Stimulated activated CD8-positive, alpha-beta memory T cell treated with anti-CD3 and anti-CD28 coated beads, Interleukin-4, amount 100 ng/mL, for 48 hours (primary cell): ENCODE measurements at regions not wholly inside any gene's neighbourhood (a gene's known extent, or its start where the extent isn't known, plus 50 kb on each side); places are given as distances from the start of the nearest gene placed in this dataset.
A peak's percentile ranks its signal among the peaks of the same experiment; 100 is the strongest.

Source experiments
- DNase-seq: peaks from one replicate; pipeline ENCODE4 v3.0.0-alpha.2; 2020

GRCh38 chr1:10914056-10914455 lies 98.4 kb upstream of the TARDBP start:
- no peak for DNase-seq

- DNase-seq, result no peak
Observed at GRCh38 chr1:10915594-10915993, 96.9 kb upstream of the TARDBP start.

GRCh38 chr1:10916311-10916710 lies 96.1 kb upstream of the TARDBP start:
- no peak for DNase-seq

GRCh38 chr1:10916991-10917390 lies 95.5 kb upstream of the TARDBP start:
- DNase-seq, result no peak

GRCh38 chr1:10917513-10918454 lies 94.7 kb upstream of the TARDBP start:
- DNase-seq, result no peak

DNA sequence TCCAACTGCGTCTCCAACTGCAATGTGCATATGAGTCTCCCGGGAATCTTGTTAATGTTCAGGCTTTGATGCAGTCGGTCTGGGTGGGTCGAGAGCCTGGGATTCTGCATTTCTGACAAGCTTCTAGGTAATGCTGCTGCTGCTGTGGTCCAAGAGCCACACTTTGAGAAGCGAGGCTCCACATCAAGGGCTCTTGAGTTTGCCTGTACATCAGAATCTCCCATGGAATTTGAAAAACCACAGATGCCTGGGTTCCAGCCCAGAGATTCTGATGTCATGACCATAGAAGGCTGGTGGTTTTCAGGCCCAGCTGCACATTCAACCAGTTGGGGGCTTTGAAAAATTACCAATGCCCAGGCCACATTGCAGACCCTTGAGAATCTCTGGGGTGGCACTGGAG lies 93.9 kb upstream of the TARDBP start:
- DNase-seq, result no peak

DNA sequence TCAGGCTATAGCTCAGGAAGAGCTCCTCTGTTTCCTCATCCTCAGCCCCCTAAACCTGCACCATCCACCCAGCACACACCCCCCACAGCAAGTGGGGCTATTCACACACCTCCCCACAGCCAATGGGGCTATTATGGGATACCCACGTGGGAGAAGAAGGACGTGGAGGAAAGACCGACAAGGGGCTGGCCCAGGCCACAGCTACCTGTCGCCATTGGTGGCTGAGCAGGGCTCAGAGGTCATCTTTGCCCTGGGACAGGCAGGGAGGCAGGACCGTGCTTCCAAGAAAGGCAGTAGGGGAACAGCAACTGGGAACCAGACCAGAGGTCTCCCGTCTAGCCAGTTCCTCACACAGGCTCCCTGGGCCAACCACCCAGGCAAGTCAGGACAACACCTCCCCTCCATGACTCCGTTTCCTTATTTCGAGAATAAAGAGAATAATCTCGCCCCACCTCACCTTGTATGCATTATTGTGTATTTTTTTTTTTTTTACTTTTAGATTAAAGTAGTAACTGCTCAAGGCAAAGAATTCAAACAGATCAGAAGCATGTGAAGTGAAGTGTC lies 92.3 kb upstream of the TARDBP start:
- DNase-seq, result no peak

DNA sequence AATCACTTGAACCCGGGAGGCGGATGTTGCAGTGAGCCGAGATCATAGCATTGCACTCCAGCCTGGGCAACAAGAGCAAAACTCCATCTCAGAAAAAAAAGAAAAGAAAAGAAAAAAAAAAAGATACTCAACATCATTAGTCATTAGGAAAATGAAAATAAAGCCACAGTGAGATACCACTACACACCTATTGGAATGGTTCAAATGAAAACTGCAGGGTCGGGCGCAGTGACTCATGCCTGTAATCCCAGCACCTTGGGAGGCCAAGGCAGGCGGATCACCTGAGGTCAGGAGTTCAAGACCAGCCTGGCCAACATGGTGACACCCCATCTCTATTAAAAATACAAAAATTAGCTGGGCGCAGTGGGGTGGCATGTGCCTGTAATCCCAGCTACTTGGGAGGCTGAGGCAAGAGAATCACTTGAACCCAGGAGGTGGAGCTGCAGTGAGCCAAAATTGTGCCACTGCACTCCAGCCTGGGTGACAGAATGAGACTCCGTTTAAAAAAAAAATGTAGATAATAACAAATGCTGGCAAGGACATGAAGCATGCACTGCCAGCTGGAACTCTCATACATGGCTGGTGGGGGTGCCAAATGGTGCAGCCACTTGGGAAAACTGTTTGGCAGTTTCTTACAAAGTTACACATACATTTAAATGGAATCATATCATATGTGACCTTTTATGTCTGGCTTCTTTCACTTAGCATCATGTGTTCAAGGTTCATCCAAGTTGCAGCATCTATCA lies 90.0 kb upstream of the TARDBP start:
- peak; percentile 62 for DNase-seq

DNA sequence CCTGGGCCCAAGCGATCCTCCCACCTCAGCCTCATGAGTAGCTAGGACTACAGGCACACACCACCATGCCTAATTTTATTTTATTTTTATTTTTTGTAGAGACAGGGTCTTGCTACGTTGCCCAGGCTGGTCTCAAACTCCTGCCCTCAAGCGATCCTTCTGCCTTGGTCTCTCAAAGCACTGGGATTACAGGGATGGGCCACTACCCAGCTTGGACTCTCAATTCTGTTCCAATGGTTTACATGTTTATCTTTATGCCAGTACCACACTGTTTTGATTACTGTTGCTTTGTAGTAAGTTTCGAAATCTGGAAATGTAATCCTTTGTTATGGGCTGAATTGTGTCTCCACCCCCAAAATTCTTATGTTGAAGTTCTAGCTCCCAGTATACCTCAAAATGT lies 88.4 kb upstream of the TARDBP start:
- no peak for DNase-seq

- DNase-seq, result no peak
Observed at GRCh38 chr1:10928654-10929053, 83.8 kb upstream of the TARDBP start.

DNA sequence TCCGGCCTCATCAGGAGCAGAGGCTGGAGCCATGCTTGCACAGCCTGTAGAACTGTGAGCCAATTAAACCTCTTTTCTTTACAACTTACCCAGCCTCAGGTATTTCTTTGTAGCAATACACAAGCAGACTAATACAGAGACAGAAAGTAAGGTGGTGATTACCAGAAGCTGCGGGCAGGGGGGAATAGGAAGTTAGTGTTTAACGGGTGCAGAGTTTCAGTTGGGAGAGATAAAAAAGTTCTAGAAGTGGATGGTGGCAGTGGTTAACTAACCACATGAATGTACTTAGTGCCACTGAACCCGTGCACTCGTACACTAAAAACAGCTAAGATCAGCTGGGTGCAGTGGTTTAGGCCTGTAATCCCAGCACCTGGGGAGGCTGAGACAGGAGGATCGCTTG lies 80.4 kb upstream of the TARDBP start:
- DNase-seq, result peak; percentile 45

- DNase-seq, result no peak
Observed at GRCh38 chr1:10934150-10934818, 78.2 kb upstream of the TARDBP start.

- DNase-seq, result no peak
Observed at GRCh38 chr1:10935246-10935645, 77.2 kb upstream of the TARDBP start.

DNA sequence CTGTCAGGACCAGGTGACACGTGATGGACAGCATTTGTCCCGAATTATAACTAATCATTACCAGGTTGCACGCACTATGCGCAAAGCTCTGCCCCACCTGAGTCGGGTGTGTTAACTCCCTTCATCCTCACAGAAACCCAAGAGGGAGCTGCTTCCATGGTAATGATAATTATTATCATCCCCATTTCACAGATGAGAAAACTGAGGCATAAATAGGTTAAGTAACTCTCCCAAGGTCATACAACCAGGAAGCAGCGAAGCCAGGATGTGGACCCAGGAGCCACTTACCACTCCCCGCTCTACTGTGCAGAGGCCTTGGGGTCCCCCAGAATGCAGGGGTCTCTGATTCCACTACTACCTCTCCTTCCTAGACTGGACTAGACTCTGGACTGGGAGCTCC lies 76.7 kb upstream of the TARDBP start:
- DNase-seq, result no peak

- DNase-seq, result no peak
Observed at GRCh38 chr1:10936998-10937901, 75.2 kb upstream of the TARDBP start.

DNA sequence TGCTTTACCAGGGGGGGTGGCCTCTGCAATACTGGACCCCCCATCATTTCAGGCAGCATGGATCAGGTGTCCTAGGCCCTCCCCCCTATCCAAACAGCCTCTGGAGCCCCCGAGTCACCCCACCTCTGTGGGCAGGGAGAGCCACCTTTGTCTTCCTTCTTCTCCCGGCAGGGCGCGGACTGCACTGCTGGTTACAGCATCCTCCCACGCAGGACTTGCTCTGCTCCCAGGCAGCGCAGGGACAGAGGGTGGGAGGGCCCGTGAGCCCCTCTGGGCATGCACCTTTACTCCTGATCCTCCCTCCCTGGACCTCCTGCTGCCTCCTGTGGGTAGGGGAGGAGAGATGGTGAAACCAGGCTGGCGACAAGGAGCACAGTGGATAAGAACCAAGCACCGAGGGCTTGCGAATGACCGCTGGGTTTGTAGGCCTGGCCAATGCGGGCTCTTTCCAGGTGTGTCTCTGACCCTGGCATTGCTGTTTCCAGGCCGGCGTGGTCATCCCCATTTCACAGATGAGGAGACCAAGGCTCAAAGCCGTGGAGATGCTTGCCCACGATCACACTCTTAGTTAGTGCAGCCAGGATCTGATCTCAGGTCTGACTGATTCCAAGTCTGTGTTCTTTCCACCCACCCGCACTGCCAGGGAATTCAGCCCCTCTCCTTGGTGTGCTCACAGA lies 73.6 kb upstream of the TARDBP start:
- no peak for DNase-seq

DNA sequence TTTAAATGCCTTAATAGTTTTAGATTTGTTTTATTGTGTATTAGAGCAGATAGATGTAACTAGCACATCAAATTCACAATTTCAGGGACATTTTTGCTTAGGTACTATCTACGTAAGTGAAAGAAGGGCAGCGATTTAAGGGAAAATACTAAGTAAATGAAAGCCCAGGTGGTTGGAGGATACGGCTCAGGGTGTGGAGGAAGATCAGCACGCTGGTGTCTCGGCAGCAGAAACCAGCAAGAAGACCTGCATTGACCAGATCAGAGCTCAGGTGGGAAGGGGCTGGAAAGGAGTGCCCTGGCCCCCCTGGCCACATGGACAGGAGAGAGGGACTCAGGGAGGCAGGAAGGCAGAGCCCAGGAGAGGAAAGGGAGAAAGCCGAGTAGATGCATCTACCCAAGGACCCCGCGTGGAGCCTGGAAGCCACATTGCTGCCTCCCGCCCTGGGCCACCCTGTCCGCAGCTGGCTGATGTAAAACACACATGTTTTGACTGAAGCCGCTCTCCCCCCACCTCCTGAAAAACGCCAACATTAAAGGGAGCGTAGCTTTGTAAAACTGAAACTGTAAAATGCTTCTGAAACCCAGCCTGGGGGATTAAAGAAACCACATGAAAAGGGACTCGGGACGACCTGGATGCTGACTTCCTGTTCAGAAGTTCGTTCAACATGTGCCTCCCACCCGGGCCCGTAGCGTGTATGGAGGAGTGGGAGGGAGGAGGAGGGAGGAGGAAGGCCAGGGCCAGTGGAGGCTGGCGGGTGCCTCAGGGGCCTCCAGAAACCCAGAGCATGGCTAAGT lies 72.6 kb upstream of the TARDBP start:
- DNase-seq, result peak; percentile 72

- no peak for DNase-seq
Observed at GRCh38 chr1:10940451-10940804, 72.0 kb upstream of the TARDBP start.

GRCh38 chr1:10940838-10941237 lies 71.6 kb upstream of the TARDBP start:
- DNase-seq, result no peak

DNA sequence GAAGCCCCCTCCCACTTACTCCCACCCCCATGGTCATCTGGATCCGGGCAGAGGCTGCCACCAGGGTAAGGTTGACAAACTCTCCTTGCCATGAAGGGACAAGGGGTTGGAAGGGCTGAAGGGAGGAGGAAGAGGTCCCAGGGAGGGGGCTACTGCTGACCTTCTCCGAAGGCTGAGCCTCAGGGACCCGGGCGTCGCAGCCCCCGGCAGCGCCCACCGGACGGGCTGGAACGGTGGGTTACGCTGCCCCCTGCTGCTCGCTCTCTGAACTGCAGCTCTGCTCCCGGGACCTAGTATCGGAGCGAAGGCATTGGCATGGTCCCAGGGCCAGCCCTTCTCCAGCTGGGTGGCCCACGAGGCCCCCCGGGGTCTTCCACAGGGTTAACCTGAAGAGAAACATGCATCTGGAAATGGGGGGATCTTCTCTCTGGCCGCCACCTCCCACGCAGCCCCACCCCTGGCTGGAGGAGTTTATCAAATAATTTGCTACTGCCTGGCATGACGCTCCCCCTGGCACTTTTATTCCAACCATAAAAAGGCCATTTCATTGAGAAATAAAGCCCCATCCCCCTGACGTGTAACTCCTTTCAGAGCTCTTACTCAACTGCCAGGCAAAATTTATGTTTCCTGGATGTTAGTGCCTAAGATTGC lies 70.4 kb upstream of the TARDBP start:
- peak; percentile 89 for DNase-seq
